Activated B cell treated with CpG ODN at 0.5 μM for 24 hours (primary cell): ENCODE measurements at regions not wholly inside any gene's neighbourhood (a gene's known extent, or its start where the extent isn't known, plus 50 kb on each side); places are given as distances from the start of the nearest gene placed in this dataset.

Source experiments
- ATAC-seq: fragments of 200-7000 bp; cut with Tn5 transposase; one replicate; pipeline ENCODE4 v1.10.0; 2021; ENCODE audit warnings: low read depth, mild to moderate bottlenecking, moderate library complexity
- CTCF ChIA-PET: fragments of 350-600 bp; sonication (Branson Sonifier 250); formaldehyde crosslinking; loops from one replicate; lab custom pipeline; 2021; ENCODE audit warnings: antibody characterized with exemption; lab: Charles Lee
- POLR2A ChIA-PET: fragments of 350-600 bp; sonication (Branson Sonifier 250); formaldehyde crosslinking; loops from one replicate; lab custom pipeline; 2021; ENCODE audit warnings: antibody characterized with exemption; lab: Charles Lee
- DNase-seq: peaks from one replicate; pipeline ENCODE4 v3.0.0; 2022
- H3K27ac Mint-ChIP-seq: one replicate; pipeline ENCODE4 v1.8.0; 2020; ENCODE audit warnings: mixed read lengths
- H3K27me3 Mint-ChIP-seq: one replicate; pipeline ENCODE4 v1.8.0; 2021; ENCODE audit warnings: mixed read lengths
- H3K36me3 Mint-ChIP-seq: one replicate; pipeline ENCODE4 v1.8.0; 2021; ENCODE audit warnings: low read depth, mixed read lengths
- H3K4me1 Mint-ChIP-seq: one replicate; pipeline ENCODE4 v1.8.0; 2021; ENCODE audit warnings: mixed read lengths
- H3K4me3 Mint-ChIP-seq: one replicate; pipeline ENCODE4 v1.8.0; 2020; ENCODE audit warnings: mild to moderate bottlenecking, mixed read lengths
- H3K9me3 Mint-ChIP-seq: one replicate; pipeline ENCODE4 v1.8.0; 2020; ENCODE audit warnings: mixed read lengths
- CTCF ChIP-seq: fragments of 200-600 bp; IDR thresholded peaks from one replicate; pipeline ENCODE4 v1.8.0; 2022; ENCODE audit warnings: antibody characterized with exemption, mild to moderate bottlenecking
- intact Hi-C: fragments of 100-400 bp; cut with micrococcal nuclease; formaldehyde crosslinking; loops from one replicate; pipeline ENCODE4 v1.15.1; 2024

GRCh38 chr2:143893371-143893770 is 626.5 kb downstream of the ZEB2 start:
- Mint-ChIP-seq H3K27me3 (peaks cover 6% of the 10 kb centered on the region), H3K36me3 (no peaks in the 10 kb centered on the region), H3K4me3 (no peak overlapping the region), H3K9me3 (no peaks in the 10 kb centered on the region), H3K4me1 (no peaks in the 10 kb centered on the region), H3K27ac (no peak overlapping the region)
- ATAC-seq (no peak), DNase-seq (no peak)
- CTCF ChIA-PET: no interaction called here
- intact Hi-C loops: no loop called here
- POLR2A ChIA-PET: no interaction called here
- TF ChIP-seq CTCF: no peak

GRCh38 chr2:143891879-143892308 is 628.0 kb downstream of the ZEB2 start:
- H3K27me3 Mint-ChIP-seq: peaks cover 8% of the 10 kb centered on the region
- H3K27ac Mint-ChIP-seq: no peak overlapping the region
- POLR2A ChIA-PET: no interaction called here
- DNase-seq: no peak
- TF ChIP-seq CTCF: no peak
- no peak overlapping the region for H3K4me3 Mint-ChIP-seq
- no peak for ATAC-seq
- CTCF ChIA-PET: no interaction called here
- intact Hi-C loops: no loop called here
- no peaks in the 10 kb centered on the region for H3K36me3 Mint-ChIP-seq
- H3K9me3 Mint-ChIP-seq: no peaks in the 10 kb centered on the region
- no peaks in the 10 kb centered on the region for H3K4me1 Mint-ChIP-seq

GRCh38 chr2:143890798-143891197 is 629.1 kb downstream of the ZEB2 start:
- intact Hi-C loops: no loop called here
- H3K9me3 Mint-ChIP-seq: no peaks in the 10 kb centered on the region
- ATAC-seq: no peak
- ChIA-PET POLR2A (no interaction called here), CTCF (no interaction called here)
- DNase-seq: no peak
- H3K4me1 Mint-ChIP-seq: no peaks in the 10 kb centered on the region
- H3K4me3 Mint-ChIP-seq: no peak overlapping the region
- no peaks in the 10 kb centered on the region for H3K36me3 Mint-ChIP-seq
- no peak overlapping the region for H3K27ac Mint-ChIP-seq
- no peak for TF ChIP-seq CTCF
- H3K27me3 Mint-ChIP-seq: peaks cover 4% of the 10 kb centered on the region

- Mint-ChIP-seq H3K36me3 (no peaks in the 10 kb centered on the region), H3K27me3 (peaks cover 4% of the 10 kb centered on the region), H3K27ac (no peak overlapping the region), H3K9me3 (no peaks in the 10 kb centered on the region), H3K4me1 (no peaks in the 10 kb centered on the region), H3K4me3 (no peak overlapping the region)
- intact Hi-C loops: no loop called here
- no peak for ATAC-seq
- TF ChIP-seq CTCF: no peak
- POLR2A ChIA-PET: no interaction called here
- CTCF ChIA-PET: no interaction called here
- DNase-seq: no peak
These were observed 630.7 kb downstream of the ZEB2 start for GRCh38 chr2:143889216-143889615.

- TF ChIP-seq CTCF: no peak
- CTCF ChIA-PET: no interaction called here
- peaks cover 4% of the 10 kb centered on the region for H3K27me3 Mint-ChIP-seq
- H3K4me3 Mint-ChIP-seq: no peak overlapping the region
- DNase-seq: no peak
- no peak overlapping the region for H3K27ac Mint-ChIP-seq
- H3K4me1 Mint-ChIP-seq: no peaks in the 10 kb centered on the region
- no peak for ATAC-seq
- H3K9me3 Mint-ChIP-seq: no peaks in the 10 kb centered on the region
- POLR2A ChIA-PET: no interaction called here
- no peaks in the 10 kb centered on the region for H3K36me3 Mint-ChIP-seq
- intact Hi-C loops: no loop called here
These were observed 634.5 kb downstream of the ZEB2 start for GRCh38 chr2:143885461-143885860.
